Colonic mucosa (tissue), 4 donors: ENCODE measurements at regions not wholly inside any gene's neighbourhood (a gene's known extent, or its start where the extent isn't known, plus 50 kb on each side); places are given as distances from the start of the nearest gene placed in this dataset.

Experiments
- DNase-seq: peaks from one replicate; pipeline ENCODE4 v3.0.0-alpha.2; 2020
- H3K27ac ChIP-seq: fragments of 200-600 bp; one replicate; pipeline ENCODE4 v1.8.0; 2021
- H3K27me3 ChIP-seq: fragments of 200-600 bp; one replicate; pipeline ENCODE4 v1.8.0; 2021
- H3K36me3 ChIP-seq: fragments of 200-600 bp; one replicate; pipeline ENCODE4 v1.8.0; 2021
- H3K4me1 ChIP-seq: fragments of 200-600 bp; one replicate; pipeline ENCODE4 v1.8.0; 2021; ENCODE audit warnings: mild to moderate bottlenecking
- H3K4me3 ChIP-seq: fragments of 200-600 bp; one replicate; pipeline ENCODE4 v1.8.0; 2021
- H3K9ac ChIP-seq, 2 donors: one replicate each; pipeline ENCODE4 v1.7.0; 2013; ENCODE audit warnings: control low read depth in 2 of 2, low read depth in 2 of 2, low read length in 2 of 2
- H3K9me3 ChIP-seq: fragments of 200-600 bp; one replicate; pipeline ENCODE4 v1.8.0; 2021
- intact Hi-C: fragments of 100-400 bp; cut with DNase I; formaldehyde crosslinking; loops from one replicate; pipeline ENCODE4 v1.14.1; 2022
- TF ChIP-seq, protein P1 (sequence below): fragments of 200-600 bp; IDR thresholded peaks from one replicate; pipeline ENCODE4 v1.8.0; 2022; ENCODE audit warnings: antibody characterized with exemption, mild to moderate bottlenecking
- donor health status: healthy.
- donor health status: DM: no; HTN: no; CAD: no.
- donor health status: DM: no; HTN: no; CAD: no.

DNA sequence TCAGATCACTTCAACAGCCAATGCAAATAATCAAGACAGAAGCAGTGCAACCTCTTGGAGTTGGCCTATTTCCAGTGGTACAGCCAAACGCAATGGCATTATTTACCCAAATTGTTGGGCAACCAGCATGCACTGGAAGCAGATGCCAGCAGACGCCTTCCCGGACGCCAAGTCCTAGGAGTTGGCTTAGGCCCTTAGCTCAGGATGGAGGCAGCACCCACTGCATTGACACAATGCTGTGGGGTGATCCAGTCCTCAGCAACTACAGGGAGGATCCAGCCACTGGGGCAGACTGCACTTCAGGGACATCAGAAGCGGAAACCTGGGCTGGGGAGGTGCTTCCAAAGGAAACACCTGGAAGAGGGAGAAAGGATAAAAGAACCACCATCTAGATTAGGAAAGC lies 290.4 kb downstream of the FAM43A start:
- Histone ChIP-seq H3K36me3 (no peaks in the 10 kb centered on the region), H3K27me3 (no peaks in the 10 kb centered on the region), H3K9me3 (no peaks in the 10 kb centered on the region), H3K4me3 (no peak overlapping the region), H3K4me1 (no peaks in the 10 kb centered on the region), H3K27ac (no peak overlapping the region), H3K9ac (no peak overlapping the region)
- DNase-seq = no peak
- intact Hi-C loops = no loop called here
- TF ChIP-seq, protein P1, sequence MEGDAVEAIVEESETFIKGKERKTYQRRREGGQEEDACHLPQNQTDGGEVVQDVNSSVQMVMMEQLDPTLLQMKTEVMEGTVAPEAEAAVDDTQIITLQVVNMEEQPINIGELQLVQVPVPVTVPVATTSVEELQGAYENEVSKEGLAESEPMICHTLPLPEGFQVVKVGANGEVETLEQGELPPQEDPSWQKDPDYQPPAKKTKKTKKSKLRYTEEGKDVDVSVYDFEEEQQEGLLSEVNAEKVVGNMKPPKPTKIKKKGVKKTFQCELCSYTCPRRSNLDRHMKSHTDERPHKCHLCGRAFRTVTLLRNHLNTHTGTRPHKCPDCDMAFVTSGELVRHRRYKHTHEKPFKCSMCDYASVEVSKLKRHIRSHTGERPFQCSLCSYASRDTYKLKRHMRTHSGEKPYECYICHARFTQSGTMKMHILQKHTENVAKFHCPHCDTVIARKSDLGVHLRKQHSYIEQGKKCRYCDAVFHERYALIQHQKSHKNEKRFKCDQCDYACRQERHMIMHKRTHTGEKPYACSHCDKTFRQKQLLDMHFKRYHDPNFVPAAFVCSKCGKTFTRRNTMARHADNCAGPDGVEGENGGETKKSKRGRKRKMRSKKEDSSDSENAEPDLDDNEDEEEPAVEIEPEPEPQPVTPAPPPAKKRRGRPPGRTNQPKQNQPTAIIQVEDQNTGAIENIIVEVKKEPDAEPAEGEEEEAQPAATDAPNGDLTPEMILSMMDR = no peak

DNA sequence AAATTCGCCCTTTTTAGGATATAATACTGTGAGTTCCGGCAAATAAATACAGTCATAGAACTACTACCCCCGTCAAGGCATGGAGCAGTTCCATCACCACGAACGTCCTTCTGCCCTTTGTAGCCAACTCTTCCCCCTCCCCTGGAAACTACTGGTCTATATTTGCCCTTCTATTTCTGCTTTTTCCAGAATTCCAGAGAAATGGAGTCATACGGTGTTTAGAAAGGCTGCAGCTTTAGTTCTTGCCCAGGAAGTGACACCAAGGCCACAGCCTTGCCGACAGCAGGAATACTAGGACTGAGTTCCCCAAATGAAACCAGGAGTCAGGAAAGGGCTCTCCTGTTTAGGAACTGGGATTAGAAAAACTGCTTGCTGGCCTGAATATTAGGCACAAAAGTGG lies 291.2 kb downstream of the FAM43A start:
- Histone ChIP-seq H3K27ac (no peak overlapping the region), H3K9me3 (no peaks in the 10 kb centered on the region), H3K27me3 (peaks cover 3% of the 10 kb centered on the region), H3K4me3 (no peak overlapping the region), H3K4me1 (no peaks in the 10 kb centered on the region), H3K36me3 (no peaks in the 10 kb centered on the region), H3K9ac (no peak overlapping the region)
- intact Hi-C loops = no loop called here
- no peak for DNase-seq
- TF ChIP-seq, protein P1 = no peak

DNA sequence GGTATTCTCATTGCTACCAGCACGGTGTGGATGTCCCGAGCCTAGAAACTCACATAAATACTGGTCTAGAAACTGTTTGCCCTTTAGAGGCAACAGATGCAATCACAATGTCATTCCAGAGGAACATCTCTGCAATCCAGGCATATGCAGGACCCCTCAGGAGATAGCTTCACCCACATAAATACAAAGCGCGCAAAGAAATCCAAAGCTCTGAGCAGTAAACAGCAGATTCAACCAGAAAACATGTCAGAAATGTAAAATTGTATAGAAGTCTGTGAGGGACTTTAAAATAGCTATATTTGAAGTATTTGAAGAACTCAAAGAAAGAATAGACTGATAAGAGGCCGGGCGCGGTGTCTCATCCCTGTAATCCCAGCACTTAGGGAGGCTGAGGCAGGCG lies 291.7 kb downstream of the FAM43A start:
- H3K4me3 ChIP-seq = no peak overlapping the region
- H3K4me1 ChIP-seq = no peaks in the 10 kb centered on the region
- intact Hi-C loops = no loop called here
- no peaks in the 10 kb centered on the region for H3K9me3 ChIP-seq
- peaks cover 3% of the 10 kb centered on the region for H3K27me3 ChIP-seq
- TF ChIP-seq, protein P1 = no peak
- H3K36me3 ChIP-seq = no peaks in the 10 kb centered on the region
- DNase-seq = no peak
- no peak overlapping the region for H3K27ac ChIP-seq
- no peak overlapping the region for H3K9ac ChIP-seq

DNA sequence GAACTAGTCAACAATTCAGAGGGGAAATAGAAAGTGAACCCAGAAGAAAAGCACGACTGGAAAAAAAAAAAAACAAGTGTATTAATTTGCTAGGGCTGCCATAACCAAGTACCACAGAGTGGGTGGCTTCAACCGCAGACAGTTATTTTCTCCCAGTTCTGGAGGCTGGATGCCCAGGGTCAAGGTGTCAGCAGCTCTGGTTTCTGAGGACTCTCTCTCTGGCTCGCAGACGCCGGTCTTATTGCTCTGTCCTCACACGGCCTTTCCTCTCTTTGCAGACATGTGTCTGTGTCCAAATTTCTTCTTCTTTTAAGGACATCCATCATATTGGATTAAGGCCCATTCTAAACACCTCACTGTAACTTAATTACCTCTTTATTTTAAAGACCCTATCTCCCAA lies 291.8 kb downstream of the XXYLT1 start:
- TF ChIP-seq, protein P1 = no peak
- Histone ChIP-seq H3K4me1 (no peaks in the 10 kb centered on the region), H3K27me3 (peaks cover 3% of the 10 kb centered on the region), H3K36me3 (no peaks in the 10 kb centered on the region), H3K27ac (no peak overlapping the region), H3K4me3 (no peak overlapping the region), H3K9me3 (no peaks in the 10 kb centered on the region), H3K9ac (no peak overlapping the region)
- no peak for DNase-seq
- intact Hi-C loops = no loop called here

DNA sequence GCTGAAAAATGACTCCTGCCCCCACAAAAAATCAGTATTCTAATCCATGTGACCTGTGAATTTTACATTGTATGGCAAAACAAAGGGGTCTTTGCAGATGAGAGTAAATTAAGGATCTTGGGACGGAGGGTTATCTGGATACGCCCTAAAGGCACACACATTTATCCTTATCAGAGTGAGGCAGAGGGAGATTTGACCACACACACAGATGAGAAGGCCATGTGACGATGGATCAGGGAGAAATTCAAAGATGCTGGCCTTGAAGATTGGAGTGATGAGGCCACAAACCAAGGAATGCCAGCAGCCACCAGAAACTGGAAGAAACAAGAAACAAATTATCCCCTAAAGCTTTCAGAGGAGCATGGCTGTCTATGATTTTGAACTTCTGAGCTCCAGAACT lies 288.5 kb downstream of the XXYLT1 start:
- H3K4me1 ChIP-seq = peaks cover 5% of the 10 kb centered on the region
- intact Hi-C loops = loop anchor here (10.0 kb wide), 1 partner anchor 272 kb away; no protein-coding TSS in a partner anchor
- H3K27ac ChIP-seq = no peak overlapping the region
- no peak for DNase-seq
- no peaks in the 10 kb centered on the region for H3K36me3 ChIP-seq
- TF ChIP-seq, protein P1 = no peak
- no peak overlapping the region for H3K4me3 ChIP-seq
- no peak overlapping the region for H3K9ac ChIP-seq
- H3K9me3 ChIP-seq = no peaks in the 10 kb centered on the region
- peaks cover 3% of the 10 kb centered on the region for H3K27me3 ChIP-seq

DNA sequence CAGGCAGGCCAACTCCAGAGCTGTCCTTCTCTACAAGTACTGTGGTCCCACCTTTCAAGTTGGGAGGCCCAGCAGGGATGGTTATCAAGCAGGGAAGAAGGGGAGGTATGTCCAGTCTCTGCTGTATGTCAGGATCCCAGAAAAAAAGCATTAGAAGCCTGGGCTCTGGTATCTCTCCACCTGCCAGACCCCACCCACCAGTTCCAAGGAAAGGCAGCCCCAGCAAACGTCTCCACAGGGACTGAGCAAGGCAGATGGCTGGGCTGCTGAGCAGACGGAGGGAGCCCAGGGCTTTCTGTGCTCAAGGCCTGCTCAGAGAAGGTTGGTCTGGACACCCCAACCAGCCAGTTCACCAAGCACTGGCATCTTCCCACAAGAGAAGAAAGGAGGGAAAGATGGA lies 287.8 kb downstream of the XXYLT1 start:
- no peak overlapping the region for H3K4me3 ChIP-seq
- no peaks in the 10 kb centered on the region for H3K9me3 ChIP-seq
- no peak overlapping the region for H3K9ac ChIP-seq
- no peak overlapping the region for H3K27ac ChIP-seq
- no peak for DNase-seq
- peaks cover 5% of the 10 kb centered on the region for H3K4me1 ChIP-seq
- peaks cover 3% of the 10 kb centered on the region for H3K27me3 ChIP-seq
- no peaks in the 10 kb centered on the region for H3K36me3 ChIP-seq
- intact Hi-C loops = loop anchor here (10.0 kb wide), 1 partner anchor 272 kb away; no protein-coding TSS in a partner anchor
- TF ChIP-seq, protein P1 = no peak
